GM10266 (cell line): ENCODE measurements at regions not wholly inside any gene's neighbourhood (a gene's known extent, or its start where the extent isn't known, plus 50 kb on each side); places are given as distances from the start of the nearest gene placed in this dataset.

ENCODE experiments used
- DNase-seq: peaks from one replicate; pipeline ENCODE4 v3.0.0; 2012; ENCODE audit errors: extremely low spot score
- CTCF ChIP-seq: IDR thresholded peaks from 2 replicates; pipeline ENCODE4 v1.5.1; 2012; ENCODE audit warnings: mild to moderate bottlenecking, low read depth; ENCODE audit not compliant: control insufficient read depth, insufficient read depth; ENCODE audit errors: missing control alignments

- DNase-seq: no peak
- no peak for TF ChIP-seq CTCF
These were observed 101.8 kb upstream of the UBL3 start for GRCh38 chr13:29952245-29952644.

GRCh38 chr13:29948791-29949190 lies 98.4 kb upstream of the UBL3 start:
- TF ChIP-seq CTCF: no peak
- no peak for DNase-seq

- TF ChIP-seq CTCF: no peak
- DNase-seq: no peak
These were observed 97.8 kb upstream of the UBL3 start for GRCh38 chr13:29948244-29948643.

GRCh38 chr13:29947839-29948238 lies 97.4 kb upstream of the UBL3 start:
- no peak for DNase-seq
- no peak for TF ChIP-seq CTCF

- DNase-seq: no peak
- no peak for TF ChIP-seq CTCF
These were observed 95.7 kb upstream of the UBL3 start for GRCh38 chr13:29946093-29946492.

GRCh38 chr13:29943686-29944085 lies 93.3 kb upstream of the UBL3 start:
- TF ChIP-seq CTCF: no peak
- DNase-seq: no peak

GRCh38 chr13:29943273-29943672 lies 92.9 kb upstream of the UBL3 start:
- DNase-seq: no peak
- no peak for TF ChIP-seq CTCF

GRCh38 chr13:29940715-29941114 lies 90.3 kb upstream of the UBL3 start:
- no peak for DNase-seq
- TF ChIP-seq CTCF: no peak
